HCT116 (cell line): ENCODE measurements at regions not wholly inside any gene's neighbourhood (a gene's known extent, or its start where the extent isn't known, plus 50 kb on each side); places are given as distances from the start of the nearest gene placed in this dataset.

Experiments
- ATAC-seq: fragments of 200-7000 bp; cut with Tn5 transposase; 2 replicates; pipeline ENCODE4 v1.9.1; 2020; ENCODE audit warnings: mild to moderate bottlenecking, moderate library complexity
- BruUV-seq: library from RNA; stranded (reverse); fragments of 400-500 nt; replicated peaks from 2 replicates; lab custom pipeline; 2021; lab: Mats Ljungman, UMichigan
- CTCF ChIA-PET: fragments of 300-600 bp; sonication (Branson Sonifier 250); formaldehyde crosslinking; loops from one replicate; lab custom pipeline; 2021; ENCODE audit warnings: antibody characterized with exemption; lab: Charles Lee
- POLR2A ChIA-PET: fragments of 300-600, 350-600 bp; sonication (Branson Sonifier 250); formaldehyde crosslinking; loops from one replicate; lab custom pipeline; 2021; ENCODE audit warnings: antibody characterized with exemption; lab: Charles Lee
- RAD21 ChIA-PET, 2 experiments: fragments of 300-600 bp; sonication (Branson Sonifier 250); formaldehyde crosslinking; loops; one replicate each; lab custom pipeline; 2023; ENCODE audit warnings: low total read pairs in 2 of 2; ENCODE audit not compliant: uncharacterized antibody in 2 of 2, unreplicated experiment in 2 of 2, low non-redundant PET in 1 of 2; lab: Charles Lee
- DNase-seq: peaks from one replicate; pipeline ENCODE4 v3.0.0-alpha.2; 2010; ENCODE audit warnings: low read depth, low spot score
- H2AFZ ChIP-seq: fragments of 200-600 bp; shearing (Covaris generic), sonication (generic); 2 replicates; pipeline ENCODE4 v1.6.1; 2017; ENCODE audit warnings: low read depth, mixed run types, mixed read lengths, antibody characterized with exemption, low read length; ENCODE audit not compliant: poor library complexity, severe bottlenecking
- H3K27ac ChIP-seq: 2 replicates; pipeline ENCODE4 v1.5.1; 2012; ENCODE audit warnings: low read depth, low read length
- H3K27me3 ChIP-seq: fragments of 200-600 bp; sonication (generic); 2 replicates; pipeline ENCODE4 v1.6.1; 2016; ENCODE audit warnings: mixed run types, low read length, mixed read lengths; ENCODE audit not compliant: insufficient read depth
- H3K36me3 ChIP-seq, 2 experiments: fragments of 200-500 bp in 1 of 2; fragments of 200-600 bp in 1 of 2; sonication (Bioruptor generic) in 1 of 2; sonication (generic) in 1 of 2; 2 replicates each; pipeline versions ENCODE4 v1.5.1 to v1.6.1; 2014 to 2016; ENCODE audit warnings: low read length in 2 of 2, inconsistent platforms in 1 of 2, mixed read lengths in 1 of 2, mixed run types in 1 of 2; ENCODE audit not compliant: insufficient read depth in 2 of 2, control insufficient read depth in 1 of 2
- H3K4me1 ChIP-seq, 2 experiments: fragments of 200-600 bp in 1 of 2; sonication (generic) in 1 of 2; 2 replicates each; pipeline versions ENCODE4 v1.5.1 to v1.6.1; 2012 to 2017; ENCODE audit warnings: low read length in 2 of 2, inconsistent platforms in 1 of 2, mild to moderate bottlenecking in 1 of 2, mixed read lengths in 1 of 2, mixed run types in 1 of 2, moderate library complexity in 1 of 2; ENCODE audit not compliant: insufficient read depth in 2 of 2, control insufficient read depth in 1 of 2
- H3K4me2 ChIP-seq: fragments of 200-600 bp; sonication (generic); 2 replicates; pipeline ENCODE4 v1.6.1; 2017; ENCODE audit warnings: mixed run types, low read length, mixed read lengths
- H3K4me3 ChIP-seq, 2 experiments: fragments of 200-600 bp in 1 of 2; sonication (generic) in 1 of 2; replicated peaks in 1 of 2; 2 replicates each; pipeline ENCODE4 v1.5.1; 2011 to 2016; ENCODE audit warnings: low read length in 2 of 2, control low read depth in 1 of 2, low read depth in 1 of 2, mild to moderate bottlenecking in 1 of 2, mixed read lengths in 1 of 2, mixed run types in 1 of 2
- H3K79me2 ChIP-seq: fragments of 200-600 bp; sonication (generic); 2 replicates; pipeline ENCODE4 v1.6.1; 2017; ENCODE audit warnings: mild to moderate bottlenecking, mixed run types, low read length, moderate library complexity, mixed read lengths; ENCODE audit not compliant: insufficient read depth
- H3K9ac ChIP-seq: fragments of 200-600 bp; sonication (generic); 2 replicates; pipeline ENCODE4 v1.6.1; 2016; ENCODE audit warnings: low read length, mixed read lengths
- H3K9me2 ChIP-seq: fragments of 200-600 bp; sonication (generic), shearing (Covaris generic); 2 replicates; pipeline ENCODE4 v1.6.1; 2017; ENCODE audit warnings: mixed run types, mild to moderate bottlenecking, moderate library complexity; ENCODE audit not compliant: insufficient read depth
- H3K9me3 ChIP-seq, 2 experiments: fragments of 200-500 bp in 1 of 2; fragments of 200-600 bp in 1 of 2; sonication (Bioruptor generic) in 1 of 2; sonication (generic) in 1 of 2; 2 replicates each; pipeline ENCODE4 v1.6.1; 2014 to 2017; ENCODE audit warnings: low read length in 2 of 2, mixed read lengths in 2 of 2, inconsistent platforms in 1 of 2, low read depth in 1 of 2, mild to moderate bottlenecking in 1 of 2, mixed run types in 1 of 2, moderate library complexity in 1 of 2; ENCODE audit not compliant: control insufficient read depth in 1 of 2, insufficient read depth in 1 of 2
- H4K20me1 ChIP-seq: fragments of 200-600 bp; sonication (generic), shearing (Covaris generic); 2 replicates; pipeline ENCODE4 v1.6.1; 2017; ENCODE audit warnings: mixed run types, mild to moderate bottlenecking, moderate library complexity; ENCODE audit not compliant: insufficient read depth
- CBX3 ChIP-seq: IDR thresholded peaks from 2 replicates; pipeline ENCODE4 v1.6.1; 2012; ENCODE audit warnings: low read depth
- CEBPB ChIP-seq: IDR thresholded peaks from 2 replicates; pipeline ENCODE4 v1.6.1; 2012; ENCODE audit warnings: low read depth
- CTCF ChIP-seq, 3 experiments: fragments of 200-600 bp in 1 of 3; sonication (generic) in 1 of 3; IDR thresholded peaks in 2 of 3; conservative IDR thresholded peaks in 1 of 3; 2 replicates each; pipeline ENCODE4 v1.5.1; 2012 to 2017; ENCODE audit warnings: low read depth in 2 of 3, low read length in 2 of 3, antibody characterized with exemption in 1 of 3, borderline replicate concordance in 1 of 3, control low read depth in 1 of 3, mild to moderate bottlenecking in 1 of 3, mixed read lengths in 1 of 3, mixed run types in 1 of 3, moderate library complexity in 1 of 3; ENCODE audit not compliant: insufficient read depth in 1 of 3
- ELF1 ChIP-seq: IDR thresholded peaks from 2 replicates; pipeline ENCODE4 v1.6.1; 2012; ENCODE audit warnings: low read depth, borderline replicate concordance
- EZH2 ChIP-seq: fragments of 200-600 bp; sonication (generic); IDR thresholded peaks from 2 replicates; pipeline ENCODE4 v1.6.1; 2017; ENCODE audit warnings: antibody characterized with exemption, mixed run types
- EZH2phosphoT487 ChIP-seq: fragments of 200-600 bp; IDR thresholded peaks from 2 replicates; pipeline ENCODE4 v1.6.1; 2018; ENCODE audit warnings: antibody characterized with exemption, borderline replicate concordance
- FOSL1 ChIP-seq: IDR thresholded peaks from 2 replicates; pipeline ENCODE4 v1.6.1; 2012; ENCODE audit warnings: low read depth
- JUND ChIP-seq: IDR thresholded peaks from 2 replicates; pipeline ENCODE4 v1.6.1; 2012
- POLR2A ChIP-seq: IDR thresholded peaks from 2 replicates; pipeline ENCODE4 v1.7.0; 2011; ENCODE audit warnings: borderline replicate concordance; ENCODE audit not compliant: insufficient read depth, insufficient read length; ENCODE audit errors: extremely low read depth
- POLR2AphosphoS5 ChIP-seq: IDR thresholded peaks from 2 replicates; pipeline ENCODE4 v1.6.1; 2011; ENCODE audit warnings: mild to moderate bottlenecking, low read depth, low read length, moderate library complexity
- REST ChIP-seq: IDR thresholded peaks from 2 replicates; pipeline ENCODE4 v1.6.1; 2012; ENCODE audit warnings: low read depth
- SIN3A ChIP-seq: IDR thresholded peaks from 2 replicates; pipeline ENCODE4 v1.6.1; 2012; ENCODE audit warnings: low read depth
- SP1 ChIP-seq: IDR thresholded peaks from 2 replicates; pipeline ENCODE4 v1.6.1; 2012; ENCODE audit warnings: low read depth
- SRF ChIP-seq: IDR thresholded peaks from 2 replicates; pipeline ENCODE4 v1.6.1; 2012; ENCODE audit warnings: low read depth
- TCF7L2 ChIP-seq: IDR thresholded peaks from 2 replicates; pipeline ENCODE4 v1.7.0; 2011; ENCODE audit warnings: borderline replicate concordance, inconsistent platforms; ENCODE audit not compliant: insufficient read depth, insufficient read length; ENCODE audit errors: extremely low read depth
- YY1 ChIP-seq: IDR thresholded peaks from 2 replicates; pipeline ENCODE4 v1.6.1; 2011; ENCODE audit warnings: low read length, low read depth, moderate library complexity, mild to moderate bottlenecking; ENCODE audit not compliant: insufficient replicate concordance; ENCODE audit errors: extremely low read depth
- ZBTB33 ChIP-seq: IDR thresholded peaks from 2 replicates; pipeline ENCODE4 v1.6.1; 2011; ENCODE audit warnings: mild to moderate bottlenecking, low read length, moderate library complexity; ENCODE audit not compliant: insufficient replicate concordance; ENCODE audit errors: extremely low read depth
- ZFX ChIP-seq: fragments of 450-650 bp; IDR thresholded peaks from 2 replicates; pipeline ENCODE4 v1.6.1; 2017
- intact Hi-C: fragments of 100-400 bp; cut with micrococcal nuclease; formaldehyde crosslinking; loops from 2 replicates; pipeline ENCODE4 v1.10.0; 2022

- ATAC-seq = no peak
These were observed 188.2 kb downstream of the SIM1 start for GRCh38 chr6:100276311-100277057.

More at GRCh38 chr6:100276311-100277057, 188.2 kb downstream of the SIM1 start:
- BruUV-seq = no TSS peak
- intact Hi-C loops = no loop called here
- no peak for DNase-seq
- Histone ChIP-seq H3K4me2 (no peak overlapping the region), H3K79me2 (no peaks in the 10 kb centered on the region), H3K4me1 (no peaks in the 10 kb centered on the region), H3K27ac (no peak overlapping the region), H3K9me3 (no peaks in the 10 kb centered on the region), H3K9me2 (no peaks in the 10 kb centered on the region), H3K9ac (no peak overlapping the region), H3K27me3 (no peaks in the 10 kb centered on the region), H4K20me1 (no peaks in the 10 kb centered on the region), H2AFZ (peak overlapping the region; percentile 38), H3K36me3 (no peaks in the 10 kb centered on the region), H3K4me3 (no peak overlapping the region)
- no peak for TF ChIP-seq ZBTB33
- TF ChIP-seq SIN3A = no peak
- TF ChIP-seq YY1 = no peak
- TF ChIP-seq SP1 = no peak
- no peak for TF ChIP-seq POLR2AphosphoS5
- TF ChIP-seq JUND = no peak
- no peak for TF ChIP-seq ZFX
- TF ChIP-seq EZH2phosphoT487 = no peak
- no peak for TF ChIP-seq FOSL1
- TF ChIP-seq REST = no peak
- no peak for TF ChIP-seq EZH2
- TF ChIP-seq TCF7L2 = no peak
- TF ChIP-seq ELF1 = no peak
- no peak for TF ChIP-seq POLR2A
- no peak for TF ChIP-seq CTCF (IDR thresholded peaks at IDR 0.05 in 2 of 3, conservative IDR thresholded peaks at IDR 0.05 in 1 of 3; ENCODE audit: borderline replicate concordance in 1 of 3, insufficient read depth in 1 of 3, low read depth in 2 of 3, low read length in 2 of 3)
- TF ChIP-seq CEBPB = no peak
- no peak for TF ChIP-seq CBX3
- no peak for TF ChIP-seq SRF
- POLR2A ChIA-PET = no interaction called here
- RAD21 ChIA-PET = no interaction called here
- CTCF ChIA-PET = no interaction called here
